HG03095 (cell line): ENCODE measurements at regions not wholly inside any gene's neighbourhood (a gene's known extent, or its start where the extent isn't known, plus 50 kb on each side); places are given as distances from the start of the nearest gene placed in this dataset.

Experiments used
- ATAC-seq: cut with Tn5 transposase; IDR thresholded peaks from one replicate; pipeline ENCODE4 v1.9.1; 2021; ENCODE audit warnings: moderate library complexity; ENCODE audit not compliant: unreplicated experiment

- ATAC-seq = no peak
Observed at GRCh38 chr1:8093221-8093980, 67.3 kb upstream of the ERRFI1 start.

DNA sequence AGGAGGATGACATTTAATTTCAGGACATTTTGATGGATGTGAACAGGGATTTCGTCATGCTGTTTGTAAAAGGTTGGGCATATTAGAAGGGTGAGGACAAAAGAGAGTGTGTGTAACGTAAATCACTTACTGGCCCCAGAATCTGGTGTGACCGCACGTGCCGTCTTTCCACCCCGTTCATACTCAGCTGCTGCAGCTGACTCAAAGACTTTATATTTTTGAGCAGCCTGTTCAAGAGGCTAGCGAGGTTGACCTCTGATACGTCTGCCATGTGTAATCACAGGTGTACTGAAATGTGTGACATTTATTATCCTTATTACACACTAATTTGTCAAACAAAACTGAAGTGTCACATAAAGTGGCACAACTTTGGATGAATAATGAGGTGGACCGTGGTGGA is 66.5 kb upstream of the ERRFI1 start:
- ATAC-seq = no peak

- ATAC-seq = no peak
Observed at GRCh38 chr1:8091691-8092090, 65.6 kb upstream of the ERRFI1 start.

GRCh38 chr1:8090241-8090702 is 64.2 kb upstream of the ERRFI1 start:
- no peak for ATAC-seq

DNA sequence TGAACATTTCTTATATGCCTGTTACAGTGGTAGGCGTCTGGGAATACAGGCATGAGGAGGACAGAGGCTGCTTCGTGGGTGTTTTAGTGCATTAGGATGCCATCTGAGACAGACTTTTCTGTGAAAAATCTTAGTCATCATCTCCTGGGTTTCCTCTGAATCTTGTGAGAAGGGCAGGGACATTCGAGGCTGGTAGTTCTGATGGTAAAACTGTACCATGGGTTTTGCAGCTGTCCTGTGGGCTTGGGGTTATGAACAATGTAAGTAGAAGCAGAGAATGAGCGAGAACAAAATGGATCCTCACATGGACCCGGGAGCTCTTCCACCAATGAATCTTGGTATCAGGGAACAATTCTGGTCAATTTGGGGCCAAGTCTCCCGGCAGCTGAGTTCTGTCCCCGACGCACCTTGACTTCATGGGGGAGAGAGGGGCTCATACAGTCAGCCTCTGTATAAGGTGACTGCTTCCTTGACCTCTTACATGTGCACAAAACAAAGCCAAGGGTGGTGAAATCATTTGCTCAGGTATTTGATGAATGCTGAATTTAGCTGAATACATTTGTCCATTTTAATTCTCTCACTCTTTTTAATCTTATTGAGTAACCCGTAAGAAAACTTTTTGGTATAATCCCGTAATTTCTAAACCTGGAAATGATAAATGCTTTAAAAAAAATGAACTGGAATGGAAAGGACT is 63.6 kb upstream of the ERRFI1 start:
- ATAC-seq = no peak

GRCh38 chr1:8086055-8086454 is 59.9 kb upstream of the ERRFI1 start:
- ATAC-seq = no peak

DNA sequence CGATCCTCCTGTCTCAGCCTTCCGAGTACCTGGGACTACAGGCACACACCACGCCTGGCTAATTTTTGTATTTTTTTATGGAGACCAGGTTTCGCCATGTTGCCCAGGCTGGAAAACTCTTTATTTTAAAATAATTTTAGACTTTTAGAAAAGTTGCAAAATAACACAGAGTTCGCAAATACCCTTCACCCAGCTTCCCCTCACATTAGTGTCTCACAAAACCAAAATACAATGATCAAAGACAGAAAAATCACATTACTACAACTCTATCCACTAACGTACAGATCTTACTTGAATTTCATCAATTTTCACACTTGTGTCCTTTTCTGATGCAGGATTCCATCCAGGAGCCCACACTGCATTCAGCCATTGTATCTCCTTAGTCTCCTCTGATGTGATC is 58.8 kb upstream of the ERRFI1 start:
- no peak for ATAC-seq

GRCh38 chr1:8083739-8084484 is 57.8 kb upstream of the ERRFI1 start:
- no peak for ATAC-seq

- ATAC-seq = no peak
Observed at GRCh38 chr1:8082945-8083344, 56.8 kb upstream of the ERRFI1 start.

- ATAC-seq = no peak
Observed at GRCh38 chr1:8078176-8078671, 52.1 kb upstream of the ERRFI1 start.

GRCh38 chr1:8077602-8078001 is 51.5 kb upstream of the ERRFI1 start:
- no peak for ATAC-seq

- no peak for ATAC-seq
Observed at GRCh38 chr1:8077120-8077573, 51.0 kb upstream of the ERRFI1 start.

DNA sequence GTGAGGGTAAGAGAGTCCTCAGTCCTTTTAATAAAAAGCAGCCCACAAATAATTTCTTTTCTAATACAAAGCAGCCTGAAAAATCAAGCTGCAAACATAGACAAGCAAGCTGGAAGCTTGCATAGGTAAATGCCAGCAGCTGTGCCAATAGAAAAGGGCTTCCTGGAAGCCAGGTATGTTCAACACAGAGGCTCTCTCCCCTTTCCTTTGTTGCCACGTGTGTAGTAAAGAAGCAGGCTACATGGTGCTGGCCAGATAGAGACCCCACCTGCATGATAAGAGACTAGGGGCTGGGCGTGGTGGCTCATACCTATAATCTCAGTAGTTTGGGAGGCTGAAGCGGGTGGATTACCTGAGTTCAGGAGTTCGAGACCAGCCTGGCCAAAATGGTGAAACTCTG is 50.1 kb upstream of the ERRFI1 start:
- ATAC-seq = no peak
